ENCODE measurements at regions not wholly inside any gene's neighbourhood (a gene's known extent, or its start where the extent isn't known, plus 50 kb on each side); places are given as distances from the start of the nearest gene placed in this dataset.

DNA sequence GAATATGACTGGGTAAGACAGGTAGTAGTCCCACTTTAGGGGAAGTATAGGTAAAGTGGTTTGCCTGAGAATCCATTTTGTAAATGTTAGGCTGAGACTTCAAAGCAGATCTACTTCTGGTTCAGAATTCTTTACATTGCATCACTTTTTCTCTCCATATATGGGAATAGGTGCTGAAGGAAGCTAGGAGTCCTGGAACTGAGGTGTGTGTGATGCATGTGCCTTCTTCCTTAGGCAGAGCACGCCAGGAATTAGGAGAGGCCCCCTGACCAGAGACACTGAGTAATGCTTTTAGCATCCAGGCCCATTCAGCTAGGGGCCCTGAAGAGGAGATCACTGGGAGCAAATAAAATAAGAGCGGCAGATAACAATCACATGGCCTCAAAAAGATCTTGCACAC lies 69.2 kb upstream of the DCP1A start:
- TF ChIP-seq, protein P1, sequence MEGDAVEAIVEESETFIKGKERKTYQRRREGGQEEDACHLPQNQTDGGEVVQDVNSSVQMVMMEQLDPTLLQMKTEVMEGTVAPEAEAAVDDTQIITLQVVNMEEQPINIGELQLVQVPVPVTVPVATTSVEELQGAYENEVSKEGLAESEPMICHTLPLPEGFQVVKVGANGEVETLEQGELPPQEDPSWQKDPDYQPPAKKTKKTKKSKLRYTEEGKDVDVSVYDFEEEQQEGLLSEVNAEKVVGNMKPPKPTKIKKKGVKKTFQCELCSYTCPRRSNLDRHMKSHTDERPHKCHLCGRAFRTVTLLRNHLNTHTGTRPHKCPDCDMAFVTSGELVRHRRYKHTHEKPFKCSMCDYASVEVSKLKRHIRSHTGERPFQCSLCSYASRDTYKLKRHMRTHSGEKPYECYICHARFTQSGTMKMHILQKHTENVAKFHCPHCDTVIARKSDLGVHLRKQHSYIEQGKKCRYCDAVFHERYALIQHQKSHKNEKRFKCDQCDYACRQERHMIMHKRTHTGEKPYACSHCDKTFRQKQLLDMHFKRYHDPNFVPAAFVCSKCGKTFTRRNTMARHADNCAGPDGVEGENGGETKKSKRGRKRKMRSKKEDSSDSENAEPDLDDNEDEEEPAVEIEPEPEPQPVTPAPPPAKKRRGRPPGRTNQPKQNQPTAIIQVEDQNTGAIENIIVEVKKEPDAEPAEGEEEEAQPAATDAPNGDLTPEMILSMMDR (IDR thresholded peaks at IDR 0.05; ENCODE audit: poor library complexity): no peak
- TF ChIP-seq EZH2 (IDR thresholded peaks at IDR 0.05; ENCODE audit: borderline replicate concordance) (no peak), EZH2phosphoT487 (IDR thresholded peaks at IDR 0.05; ENCODE audit: low read depth, severe bottlenecking, unreplicated experiment) (no peak)
